ENCODE measurements at regions not wholly inside any gene's neighbourhood (a gene's known extent, or its start where the extent isn't known, plus 50 kb on each side); places are given as distances from the start of the nearest gene placed in this dataset.

GRCh38 chr1:239785576-239785975, 306.1 kb upstream of the FMN2 start:
- no peak for DNase-seq (ENCODE audit: low spot score)

DNA sequence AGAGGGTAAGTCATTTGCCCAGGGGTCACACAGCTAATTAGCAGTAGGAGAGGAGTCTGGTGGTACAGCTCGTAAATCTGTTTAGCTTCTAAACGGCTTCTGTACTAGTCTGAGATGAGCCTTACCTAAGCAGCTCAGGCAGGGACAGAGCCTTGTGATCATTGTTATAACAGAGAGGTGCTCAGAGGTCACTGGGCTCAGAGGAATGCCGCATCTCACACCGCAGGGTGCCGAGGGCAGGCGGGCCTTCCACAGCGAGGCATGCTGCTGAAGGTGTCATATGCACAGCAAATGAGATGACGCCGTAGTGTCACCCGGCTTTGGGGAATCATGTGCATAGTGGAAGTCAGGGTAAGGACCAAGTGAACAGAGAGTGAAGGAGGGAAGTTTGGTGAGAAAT, 305.2 kb upstream of the FMN2 start:
- DNase-seq (ENCODE audit: low spot score): no peak

GRCh38 chr1:239792157-239792556, 299.5 kb upstream of the FMN2 start:
- DNase-seq (ENCODE audit: low spot score): no peak

GRCh38 chr1:239795304-239795703, 296.4 kb upstream of the FMN2 start:
- no peak for DNase-seq (ENCODE audit: low spot score)

DNA sequence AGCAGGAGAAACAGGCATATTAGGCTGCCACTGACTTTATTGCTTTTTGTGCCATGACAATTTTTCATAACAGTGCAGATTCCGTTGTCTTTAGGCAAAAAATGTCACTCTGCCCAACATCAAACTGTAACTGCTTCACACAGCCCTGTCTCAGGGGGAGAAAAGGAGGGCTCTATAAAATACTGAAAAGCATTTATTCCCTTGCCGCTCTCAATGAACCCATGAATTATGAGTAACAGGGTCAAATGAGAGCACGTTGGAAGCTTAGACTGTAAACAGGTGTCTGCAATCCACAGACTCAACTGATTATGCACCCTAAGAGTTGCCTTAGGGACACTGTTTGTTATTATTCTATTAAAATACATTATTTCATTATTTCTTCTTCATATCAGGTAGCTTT, 292.1 kb upstream of the FMN2 start:
- DNase-seq (ENCODE audit: low spot score): no peak

- DNase-seq (ENCODE audit: low spot score): no peak
Observed at GRCh38 chr1:239800861-239801260, 290.8 kb upstream of the FMN2 start.

DNA sequence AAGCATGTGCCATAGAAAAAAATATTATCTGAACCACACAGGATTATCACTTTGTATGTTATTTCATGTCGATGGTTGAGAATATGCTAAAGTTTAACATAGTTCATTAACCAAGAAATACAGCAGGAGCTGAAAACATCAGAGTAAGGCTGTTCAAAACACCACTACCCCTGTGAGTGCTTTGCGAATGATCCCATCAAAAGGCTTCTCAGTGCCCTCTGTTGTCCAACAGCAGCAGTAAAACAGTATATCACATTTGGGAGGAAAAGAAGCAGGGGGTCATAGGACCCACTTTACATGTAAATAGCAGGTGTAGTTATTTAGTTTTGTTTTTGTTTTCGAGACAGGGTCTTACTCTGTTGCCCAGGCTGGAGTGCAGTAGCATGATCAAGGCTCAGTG, 289.4 kb upstream of the FMN2 start:
- no peak for DNase-seq (ENCODE audit: low spot score)

DNA sequence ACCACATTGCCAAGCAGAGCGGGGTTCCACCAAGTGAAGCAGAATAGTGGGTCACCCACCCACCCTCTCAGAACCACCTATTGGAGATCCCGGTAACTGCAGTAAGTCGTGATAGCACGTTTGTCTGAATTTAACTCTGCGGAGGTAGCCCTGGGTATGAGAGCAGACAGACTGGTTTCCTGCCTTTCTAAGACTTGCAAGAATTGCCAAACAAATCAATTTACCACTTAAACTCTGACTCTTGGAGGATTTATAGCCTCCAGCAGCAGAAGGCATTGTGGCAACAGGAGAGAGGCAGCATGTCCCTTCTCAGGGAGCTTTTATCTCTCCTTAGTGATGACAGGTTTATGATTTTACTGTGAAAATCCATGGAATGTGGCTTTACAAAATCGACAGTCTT, 287.9 kb upstream of the FMN2 start:
- DNase-seq (ENCODE audit: low spot score): no peak

DNA sequence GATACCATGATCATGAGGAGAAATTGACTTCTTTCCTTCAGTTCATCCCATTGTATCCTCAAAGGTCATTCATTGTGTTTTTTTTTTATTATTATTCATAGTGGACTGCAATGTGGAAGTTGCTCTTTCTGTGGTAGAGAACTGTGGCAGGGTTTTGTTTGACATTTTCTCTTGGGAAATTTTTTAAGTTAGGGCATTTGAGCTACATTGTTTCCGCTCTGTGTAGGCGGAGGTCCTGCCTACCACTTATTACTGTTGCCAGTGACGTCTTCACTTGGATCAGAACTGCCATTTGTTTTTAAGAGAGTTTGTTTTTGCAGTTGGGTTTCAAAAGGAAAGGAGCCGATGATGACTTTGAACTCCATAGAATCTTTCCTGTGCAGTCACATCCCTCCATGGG, 287.4 kb upstream of the FMN2 start:
- DNase-seq (ENCODE audit: low spot score): no peak

DNA sequence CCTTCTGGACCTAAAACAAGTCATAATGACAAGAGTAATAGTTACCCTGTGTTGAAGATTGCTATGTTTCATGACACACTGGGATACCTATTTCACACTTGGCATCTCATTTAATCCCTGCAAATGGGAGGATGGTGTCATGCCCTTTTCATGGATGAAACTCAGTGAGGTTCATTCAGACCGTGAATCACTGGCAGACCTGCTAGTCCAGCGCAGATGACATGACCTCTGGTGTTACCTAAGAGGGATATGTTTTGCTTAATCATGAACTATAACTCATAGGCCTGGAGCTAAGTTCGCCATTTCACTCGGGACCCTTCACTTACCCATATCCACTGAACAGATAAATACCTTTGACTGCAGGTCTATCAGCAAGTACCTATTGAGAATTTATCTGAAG, 286.6 kb upstream of the FMN2 start:
- DNase-seq (ENCODE audit: low spot score): no peak

DNA sequence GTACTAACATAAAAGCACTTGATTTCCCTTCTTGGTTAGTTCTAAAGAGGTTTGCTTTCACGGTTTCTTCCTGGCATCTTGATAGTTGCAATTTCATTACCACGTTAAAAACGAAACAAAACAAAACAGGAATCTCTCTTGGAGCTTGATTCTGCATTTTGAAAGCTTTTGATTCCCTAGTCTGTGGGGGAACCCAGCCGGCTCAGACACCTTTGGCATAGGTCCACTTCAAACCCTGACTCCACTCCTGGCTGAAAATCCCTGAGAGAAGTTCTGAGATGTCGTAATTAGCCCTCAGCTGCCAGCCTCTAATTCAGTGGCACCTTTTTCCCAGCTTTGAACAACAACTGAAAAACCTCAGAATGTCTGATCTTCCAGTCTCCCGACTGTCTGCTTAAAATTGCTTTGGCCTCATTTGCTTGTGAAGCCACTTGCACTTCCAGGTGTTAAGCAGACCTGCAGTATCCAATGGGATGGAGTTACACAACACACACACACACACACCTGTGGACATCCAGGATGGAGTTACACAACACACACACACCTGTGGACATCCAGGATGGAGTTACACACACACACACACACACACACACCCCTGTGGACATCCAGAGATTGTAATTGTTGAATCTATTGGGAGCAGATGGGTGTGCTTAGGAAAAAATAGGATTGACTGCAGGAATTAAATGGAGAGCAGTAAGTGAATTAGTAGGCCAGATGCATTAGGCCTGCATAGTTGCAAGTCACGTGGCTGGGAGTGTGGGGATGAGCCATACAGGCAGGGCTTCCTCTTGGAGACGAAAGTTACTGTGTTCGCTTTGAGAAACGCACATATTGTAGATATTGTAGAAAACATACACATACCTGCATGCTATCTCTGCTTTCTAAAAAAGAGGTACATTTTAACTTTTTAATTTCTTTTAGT, 285.6 kb upstream of the FMN2 start:
- DNase-seq (ENCODE audit: low spot score): no peak

DNA sequence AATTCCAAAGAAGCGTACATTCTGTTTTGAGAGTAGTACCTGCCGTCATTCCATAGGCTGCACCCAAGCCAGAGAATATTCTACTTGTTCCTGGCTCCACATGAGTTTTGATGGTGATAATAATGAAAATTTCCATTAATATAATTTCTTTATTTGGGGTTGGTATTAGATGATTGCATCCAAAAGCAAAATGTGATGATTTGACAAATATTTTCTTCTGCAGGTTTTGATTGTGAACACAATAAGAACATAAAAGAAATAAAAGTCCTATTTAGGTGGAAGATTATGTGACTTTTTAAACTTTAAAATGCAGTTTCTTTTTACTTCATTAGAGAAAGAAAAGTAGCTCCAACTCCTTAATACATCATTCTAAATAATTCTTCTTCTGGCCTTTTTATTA, 284.8 kb upstream of the FMN2 start:
- DNase-seq (ENCODE audit: low spot score): no peak

DNA sequence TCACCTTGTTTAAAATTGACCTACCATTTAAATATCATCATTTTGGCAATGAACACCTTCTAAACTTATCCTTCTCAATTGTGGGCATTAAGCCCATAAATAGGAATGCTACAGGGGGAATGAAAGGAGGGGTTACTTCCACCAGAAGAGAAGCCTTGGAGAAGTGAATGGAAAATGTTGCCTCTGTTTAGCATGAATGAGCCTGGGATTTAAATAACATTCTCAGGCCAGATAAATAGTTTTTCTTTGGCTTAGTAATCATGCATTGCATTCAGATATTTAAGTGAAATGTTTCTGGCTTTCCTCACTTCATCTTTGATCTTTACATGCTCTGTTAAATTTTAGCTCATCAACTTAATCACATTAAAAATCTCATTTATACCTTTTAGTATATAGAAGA, 284.3 kb upstream of the FMN2 start:
- DNase-seq (ENCODE audit: low spot score): no peak

- DNase-seq (ENCODE audit: low spot score): no peak
Observed at GRCh38 chr1:239810061-239810481, 281.6 kb upstream of the FMN2 start.

- no peak for DNase-seq (ENCODE audit: low spot score)
Observed at GRCh38 chr1:239811211-239811885, 280.3 kb upstream of the FMN2 start.

- DNase-seq (ENCODE audit: low spot score): no peak
Observed at GRCh38 chr1:239812580-239812979, 279.1 kb upstream of the FMN2 start.

DNA sequence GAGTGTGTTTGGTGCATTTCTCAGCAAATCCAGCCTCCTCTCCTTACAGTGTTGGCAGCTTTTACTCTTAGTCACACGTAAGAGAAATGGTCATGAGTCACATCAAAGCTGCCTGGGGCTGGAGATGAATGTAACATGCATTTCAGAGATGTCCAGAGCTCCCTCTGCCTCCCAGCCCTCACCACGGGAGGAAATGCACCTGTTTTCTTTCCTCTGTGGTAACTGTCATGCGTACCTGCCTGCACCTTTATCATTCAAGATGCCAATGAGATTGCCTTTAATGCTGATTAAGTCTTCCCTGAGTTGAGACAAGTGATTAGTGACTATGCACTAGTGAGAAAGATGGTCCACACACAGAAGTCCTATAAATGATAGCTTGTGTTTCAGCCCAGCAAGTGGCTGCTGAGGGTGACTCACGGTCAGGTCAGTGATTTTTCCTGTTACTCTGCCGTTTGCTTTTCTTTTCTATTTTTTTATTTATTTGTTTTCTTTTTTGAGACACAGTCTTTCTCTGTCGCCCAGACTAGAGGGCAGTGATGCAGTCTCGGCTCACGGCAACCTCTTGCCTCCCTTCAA, 277.3 kb upstream of the FMN2 start:
- DNase-seq (ENCODE audit: low spot score): peak; percentile 90

- DNase-seq (ENCODE audit: low spot score): no peak
Observed at GRCh38 chr1:239815074-239815473, 276.6 kb upstream of the FMN2 start.

GRCh38 chr1:239816081-239816782, 275.5 kb upstream of the FMN2 start:
- peak; percentile 88 for DNase-seq (ENCODE audit: low spot score)

DNA sequence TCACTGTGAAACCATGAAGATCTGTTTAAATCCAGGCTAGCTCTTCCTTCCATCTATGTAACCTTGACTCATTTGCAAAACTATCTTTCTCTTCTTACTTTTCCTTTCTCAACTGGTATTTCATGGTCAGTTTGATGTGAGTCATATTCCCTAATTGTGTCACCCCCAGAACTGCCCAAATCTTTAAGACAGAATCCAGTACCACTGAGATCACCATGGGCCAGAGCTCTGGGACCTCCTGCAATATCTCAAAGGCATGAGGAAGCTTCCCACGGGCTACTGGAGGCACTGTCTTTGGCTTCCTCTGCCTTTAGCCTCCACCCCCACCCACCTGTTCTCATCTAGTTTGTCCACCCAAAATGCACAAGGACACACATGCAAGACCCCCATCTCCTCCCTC, 274.4 kb upstream of the FMN2 start:
- DNase-seq (ENCODE audit: low spot score): no peak

DNA sequence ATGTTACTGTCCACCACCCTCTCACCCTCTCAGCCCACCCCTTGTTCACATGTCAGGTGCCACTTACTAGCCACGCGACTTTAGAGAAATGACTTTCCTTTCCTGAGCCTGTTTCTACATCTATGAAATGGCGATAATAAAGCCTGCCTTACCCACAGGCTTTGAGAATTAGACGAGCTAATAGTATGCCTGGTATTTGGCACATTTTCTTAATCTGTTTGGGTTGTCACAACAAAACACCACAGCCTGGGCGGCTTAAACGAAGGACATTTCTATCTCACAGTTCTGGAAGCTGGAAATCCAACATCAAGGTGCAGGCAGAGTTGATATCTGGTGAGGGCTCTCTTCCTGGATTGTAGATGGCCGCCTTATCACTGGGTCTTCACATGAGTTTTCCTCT, 273.9 kb upstream of the FMN2 start:
- DNase-seq (ENCODE audit: low spot score): no peak

DNA sequence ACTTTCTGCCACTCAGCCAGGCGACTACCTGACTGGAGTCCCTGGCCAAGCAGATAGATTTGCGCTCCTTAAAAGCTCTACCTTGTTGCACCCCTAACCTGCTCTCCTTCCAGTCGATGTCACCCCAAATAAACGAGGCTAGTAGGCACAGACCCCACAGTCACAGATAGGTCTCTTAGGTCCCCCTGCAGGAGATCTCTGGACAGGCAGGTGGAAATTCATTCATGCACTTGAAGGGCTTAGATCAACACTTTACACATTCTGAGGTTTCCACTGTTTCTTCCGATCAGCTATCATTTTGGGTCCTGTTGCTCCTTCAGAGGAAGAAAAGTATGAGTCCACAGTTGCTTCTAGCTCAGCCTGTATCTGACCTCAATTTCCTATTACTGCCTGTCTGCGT, 272.6 kb upstream of the FMN2 start:
- no peak for DNase-seq (ENCODE audit: low spot score)

Measured in H4 (cell line).